Neural crest cell (in vitro differentiated cells): ENCODE measurements at regions not wholly inside any gene's neighbourhood (a gene's known extent, or its start where the extent isn't known, plus 50 kb on each side); places are given as distances from the start of the nearest gene placed in this dataset.
"Not testable (repeated sequence)": the region's sequence is repeated elsewhere in the genome, so short reads cannot be mapped to it uniquely, and the experiment has no call there.

Experiments
- DNase-seq: peaks from one replicate; pipeline ENCODE4 v3.0.0; 2021; ENCODE audit warnings: low read depth, mixed read lengths, low spot score
- H3K27ac Mint-ChIP-seq: one replicate; pipeline ENCODE4 v1.8.0; 2021; ENCODE audit warnings: mild to moderate bottlenecking, mixed read lengths; ENCODE audit not compliant: unreplicated experiment
- H3K27me3 Mint-ChIP-seq: 2 replicates; pipeline ENCODE4 v1.8.0; 2021; ENCODE audit warnings: low read depth, mild to moderate bottlenecking, mixed read lengths
- H3K36me3 Mint-ChIP-seq: 2 replicates; pipeline ENCODE4 v1.8.0; 2021; ENCODE audit warnings: low read depth, mild to moderate bottlenecking, mixed read lengths
- H3K4me1 Mint-ChIP-seq: 2 replicates; pipeline ENCODE4 v1.8.0; 2021; ENCODE audit warnings: mixed read lengths
- H3K4me3 Mint-ChIP-seq: one replicate; pipeline ENCODE4 v1.8.0; 2021; ENCODE audit warnings: mild to moderate bottlenecking, mixed read lengths
- H3K9me3 Mint-ChIP-seq: 2 replicates; pipeline ENCODE4 v1.8.0; 2021; ENCODE audit warnings: mixed read lengths
- TF ChIP-seq, protein P1 (sequence below): fragments of 200-600 bp; sonication (generic); conservative IDR thresholded peaks from 2 replicates; pipeline ENCODE4 v1.5.0; 2021; ENCODE audit warnings: antibody characterized with exemption, mild to moderate bottlenecking

- Mint-ChIP-seq H3K36me3 (no peaks in the 10 kb centered on the region), H3K4me3 (no peak overlapping the region), H3K27me3 (no peaks in the 10 kb centered on the region)
Observed at GRCh38 chr16:26982422-26982821, 84.3 kb upstream of the C16orf82 start.

DNA sequence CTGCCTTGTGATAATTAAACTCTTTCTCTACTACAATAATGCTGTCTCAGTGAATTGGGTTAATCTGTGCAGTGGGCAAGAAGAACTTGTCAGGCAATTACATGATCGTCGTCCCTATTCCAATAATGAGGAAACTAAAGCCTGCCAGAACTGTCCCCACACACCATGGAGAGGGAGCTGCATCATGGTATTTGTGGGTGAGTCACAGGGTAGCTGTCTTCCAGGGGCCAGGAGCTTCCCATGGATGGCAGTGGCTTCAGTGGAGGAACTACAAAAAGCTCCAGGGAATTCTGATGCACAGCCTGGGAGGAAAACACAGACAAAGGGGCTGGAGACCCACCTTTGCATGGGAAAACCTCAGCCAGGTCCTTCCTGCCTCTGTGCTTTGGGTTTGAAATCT, 83.3 kb upstream of the C16orf82 start:
- DNase-seq = no peak
- Mint-ChIP-seq H3K27ac (no peak overlapping the region), H3K36me3 (no peaks in the 10 kb centered on the region), H3K27me3 (no peaks in the 10 kb centered on the region), H3K4me3 (no peak overlapping the region), H3K4me1 (peaks cover 41% of the 10 kb centered on the region), H3K9me3 (peaks cover 9% of the 10 kb centered on the region)
- TF ChIP-seq, protein P1, sequence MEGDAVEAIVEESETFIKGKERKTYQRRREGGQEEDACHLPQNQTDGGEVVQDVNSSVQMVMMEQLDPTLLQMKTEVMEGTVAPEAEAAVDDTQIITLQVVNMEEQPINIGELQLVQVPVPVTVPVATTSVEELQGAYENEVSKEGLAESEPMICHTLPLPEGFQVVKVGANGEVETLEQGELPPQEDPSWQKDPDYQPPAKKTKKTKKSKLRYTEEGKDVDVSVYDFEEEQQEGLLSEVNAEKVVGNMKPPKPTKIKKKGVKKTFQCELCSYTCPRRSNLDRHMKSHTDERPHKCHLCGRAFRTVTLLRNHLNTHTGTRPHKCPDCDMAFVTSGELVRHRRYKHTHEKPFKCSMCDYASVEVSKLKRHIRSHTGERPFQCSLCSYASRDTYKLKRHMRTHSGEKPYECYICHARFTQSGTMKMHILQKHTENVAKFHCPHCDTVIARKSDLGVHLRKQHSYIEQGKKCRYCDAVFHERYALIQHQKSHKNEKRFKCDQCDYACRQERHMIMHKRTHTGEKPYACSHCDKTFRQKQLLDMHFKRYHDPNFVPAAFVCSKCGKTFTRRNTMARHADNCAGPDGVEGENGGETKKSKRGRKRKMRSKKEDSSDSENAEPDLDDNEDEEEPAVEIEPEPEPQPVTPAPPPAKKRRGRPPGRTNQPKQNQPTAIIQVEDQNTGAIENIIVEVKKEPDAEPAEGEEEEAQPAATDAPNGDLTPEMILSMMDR = no peak

More at GRCh38 chr16:26982422-26982821, 84.3 kb upstream of the C16orf82 start:
- TF ChIP-seq, protein P1 = no peak
- Mint-ChIP-seq H3K27ac (no peak overlapping the region), H3K4me1 (peaks cover 38% of the 10 kb centered on the region), H3K9me3 (peaks cover 9% of the 10 kb centered on the region)
- DNase-seq = no peak

DNA sequence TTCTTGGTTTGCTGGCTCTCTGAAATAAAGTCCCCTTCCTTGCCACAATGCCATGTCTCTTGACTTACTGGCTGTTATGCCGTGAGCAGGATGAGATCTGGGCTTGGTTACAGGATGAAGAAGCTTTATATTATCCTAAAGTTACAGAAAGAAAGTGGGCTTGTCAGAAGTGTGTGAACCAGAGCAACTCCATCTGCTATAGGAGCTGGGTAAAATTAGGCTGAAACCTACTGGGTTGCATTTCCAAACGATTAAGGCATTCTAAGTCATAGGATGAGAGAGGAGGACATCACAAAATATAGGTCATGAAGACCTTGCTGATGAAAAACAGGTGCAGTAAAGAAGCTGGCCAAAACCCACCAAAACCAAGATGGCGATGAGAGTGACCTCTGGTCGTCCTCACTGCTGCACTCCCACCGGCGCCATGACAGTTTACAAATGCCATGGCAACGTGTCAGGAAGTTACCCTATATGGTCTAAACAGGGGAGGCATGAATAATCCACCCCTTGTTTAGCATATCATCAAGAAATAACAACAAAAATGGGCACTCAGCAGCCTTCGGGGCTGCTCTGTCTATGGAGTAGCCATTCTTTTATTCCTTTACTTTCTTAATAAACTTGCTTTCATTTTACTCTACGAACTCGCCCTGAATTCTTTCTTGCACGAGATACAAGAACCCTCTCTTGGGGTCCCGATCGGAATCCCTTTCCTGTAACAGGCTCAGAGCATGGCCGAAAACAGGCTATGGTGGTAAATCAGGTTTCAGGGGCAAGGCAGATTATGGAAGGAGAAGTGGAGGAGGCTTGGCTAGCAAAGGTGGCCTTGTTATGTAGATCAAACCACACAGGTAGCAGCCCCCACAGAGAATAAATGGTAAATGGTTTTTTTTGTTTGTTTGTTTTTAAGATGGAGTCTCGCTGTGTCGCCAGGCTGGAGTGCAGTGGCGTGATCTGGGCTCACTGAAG, 81.3 kb upstream of the C16orf82 start:
- H3K9me3 Mint-ChIP-seq = peaks cover 9% of the 10 kb centered on the region
- no peaks in the 10 kb centered on the region for H3K27me3 Mint-ChIP-seq
- TF ChIP-seq, protein P1 = no peak
- H3K27ac Mint-ChIP-seq = peak overlapping the region; percentile 52
- peaks cover 41% of the 10 kb centered on the region for H3K4me1 Mint-ChIP-seq
- no peaks in the 10 kb centered on the region for H3K36me3 Mint-ChIP-seq
- no peak overlapping the region for H3K4me3 Mint-ChIP-seq
- no peak for DNase-seq

DNA sequence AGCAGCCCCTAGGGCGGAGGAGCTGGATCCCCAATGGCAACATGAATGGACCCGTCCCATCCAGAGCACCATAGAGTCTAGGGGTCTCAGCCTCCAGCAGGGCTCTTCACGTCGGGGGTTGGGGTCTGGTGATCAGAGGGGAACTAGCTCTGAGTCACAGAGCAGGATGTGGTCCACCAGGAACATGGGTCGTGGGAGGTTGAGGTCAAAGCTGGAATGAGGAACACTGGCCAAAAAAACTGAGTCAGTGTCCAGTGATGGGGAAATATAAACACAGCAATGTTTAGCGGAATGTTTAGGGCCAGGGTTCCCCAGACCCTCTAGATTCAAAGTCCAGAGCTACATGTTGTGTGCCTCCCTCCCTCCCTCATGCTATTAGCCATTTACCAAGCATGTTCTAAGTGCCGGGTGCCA, 79.1 kb upstream of the C16orf82 start:
- Mint-ChIP-seq H3K36me3 (no peaks in the 10 kb centered on the region), H3K27me3 (no peaks in the 10 kb centered on the region), H3K9me3 (peaks cover 9% of the 10 kb centered on the region), H3K4me3 (no peak overlapping the region), H3K27ac (peak overlapping the region; percentile 44), H3K4me1 (peaks cover 42% of the 10 kb centered on the region)
- DNase-seq = no peak
- TF ChIP-seq, protein P1 = no peak

GRCh38 chr16:26988186-26988585, 78.5 kb upstream of the C16orf82 start:
- Mint-ChIP-seq H3K36me3 (no peaks in the 10 kb centered on the region), H3K27me3 (no peaks in the 10 kb centered on the region), H3K4me1 (peaks cover 46% of the 10 kb centered on the region), H3K9me3 (peaks cover 6% of the 10 kb centered on the region), H3K27ac (peak overlapping the region; percentile 44), H3K4me3 (no peak overlapping the region)
- TF ChIP-seq, protein P1 = no peak
- no peak for DNase-seq

DNA sequence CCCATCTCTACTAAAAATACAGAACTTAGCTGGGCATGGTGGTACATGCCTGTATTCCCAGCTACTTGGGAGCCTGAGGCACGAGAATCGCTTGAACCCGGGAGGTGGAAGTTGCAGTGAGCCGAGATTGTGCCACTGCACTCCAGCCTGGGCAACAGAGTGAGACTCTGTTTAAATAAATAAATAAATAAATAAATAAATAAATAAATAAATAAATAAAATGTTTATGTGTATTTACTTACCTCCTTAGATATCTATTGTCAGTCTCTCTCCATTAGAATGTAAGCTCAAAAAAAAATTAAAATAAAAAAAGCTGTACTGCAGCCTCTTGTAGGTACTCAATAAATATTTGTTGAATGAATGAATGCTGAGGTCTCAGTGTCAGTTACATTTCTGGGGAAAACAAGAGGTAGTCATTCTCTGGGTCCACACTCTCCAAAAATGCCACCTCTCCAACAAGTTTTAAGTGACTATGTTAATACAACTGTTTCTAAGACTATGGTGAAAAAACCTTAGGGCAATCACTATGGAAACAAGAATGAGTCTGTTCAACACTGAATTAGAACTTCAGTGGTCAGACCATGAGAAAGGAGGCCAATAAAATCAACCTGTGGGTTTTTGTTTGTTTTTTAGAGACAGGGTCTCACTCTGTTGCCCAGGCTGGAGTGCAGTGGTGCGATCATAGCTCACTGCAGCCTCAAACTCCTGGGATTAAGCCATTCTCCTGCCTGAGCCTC, 76.2 kb upstream of the C16orf82 start:
- H3K4me1 Mint-ChIP-seq = peaks cover 35% of the 10 kb centered on the region
- not testable (repeated sequence) for H3K4me3 Mint-ChIP-seq, H3K36me3 Mint-ChIP-seq, H3K9me3 Mint-ChIP-seq, H3K27me3 Mint-ChIP-seq, DNase-seq, H3K27ac Mint-ChIP-seq
